ENCODE measurements at regions not wholly inside any gene's neighbourhood (a gene's known extent, or its start where the extent isn't known, plus 50 kb on each side); places are given as distances from the start of the nearest gene placed in this dataset.

DNA sequence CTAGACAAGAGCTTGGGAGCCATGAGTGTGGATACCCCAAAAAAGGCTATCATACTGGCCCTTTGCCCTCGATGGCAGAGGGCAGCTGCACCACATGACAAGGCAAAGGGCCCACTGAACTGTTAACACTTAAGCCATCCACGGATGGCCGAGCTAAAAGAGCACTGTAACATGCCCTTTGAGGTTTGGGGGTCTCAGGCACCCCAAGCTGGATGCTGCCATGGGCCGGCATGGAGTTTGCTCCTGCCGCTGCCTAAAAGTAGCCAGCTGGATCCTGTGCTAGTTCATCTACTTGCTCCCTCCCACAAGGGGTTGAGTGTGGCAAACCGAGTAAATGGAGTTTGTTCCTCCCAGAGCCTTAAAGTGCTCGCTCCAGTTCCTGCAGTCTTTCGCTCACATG is 383.2 kb upstream of the LRRC4C start:
- TF ChIP-seq POLR2A (IDR thresholded peaks at IDR 0.05) (no peak), CTCF (IDR thresholded peaks at IDR 0.05) (no peak)

All from gastroesophageal sphincter (tissue), 3 donors.